NCI-H2107 treated with DMSO at 0.1 percent for 48 hours (cell line): ENCODE measurements at regions not wholly inside any gene's neighbourhood (a gene's known extent, or its start where the extent isn't known, plus 50 kb on each side); places are given as distances from the start of the nearest gene placed in this dataset.
"Not testable (repeated sequence)": the region's sequence is repeated elsewhere in the genome, so short reads cannot be mapped to it uniquely, and the experiment has no call there.

Experiments
- DNase-seq: peaks from one replicate; lab custom pipeline; 2025; ENCODE audit not compliant: unreplicated experiment; lab: John Stamatoyannopoulos, UW

DNA sequence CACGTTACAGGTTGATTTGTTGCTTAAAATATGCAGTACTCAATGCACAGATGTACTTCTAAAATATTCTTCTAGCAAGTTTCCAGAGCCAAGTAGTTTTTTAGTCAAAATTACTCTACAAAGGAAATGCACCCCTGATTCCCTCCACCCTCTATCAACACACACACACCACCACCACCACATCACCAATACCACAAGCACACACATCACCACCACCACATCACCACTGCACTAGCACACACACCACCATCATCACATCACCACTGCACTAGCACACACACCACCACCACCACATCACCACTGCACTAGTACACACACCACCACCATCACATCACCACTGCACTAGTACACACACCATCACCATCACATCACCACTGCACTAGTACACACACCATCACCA lies 105.2 kb upstream of the FRG1 start:
- DNase-seq, result no peak

DNA sequence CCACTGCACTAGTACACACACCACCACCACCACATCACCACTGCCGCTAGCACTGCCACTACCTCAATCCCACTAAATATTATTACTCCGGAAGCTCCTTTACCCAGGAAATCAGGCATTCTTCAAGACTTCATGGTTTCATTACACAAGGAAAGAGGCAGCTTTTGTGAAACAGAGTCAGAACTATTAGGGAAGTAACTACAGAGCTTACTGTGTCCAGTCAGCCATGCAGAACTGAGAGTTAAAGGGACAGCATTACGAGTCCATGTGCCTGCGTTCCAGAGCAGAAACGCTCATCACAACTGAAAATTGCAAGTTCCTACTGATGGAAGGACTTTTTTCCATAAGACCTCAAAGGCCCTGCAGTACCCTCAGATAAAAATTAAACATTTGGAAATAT lies 103.2 kb upstream of the FRG1 start:
- no peak for DNase-seq

DNA sequence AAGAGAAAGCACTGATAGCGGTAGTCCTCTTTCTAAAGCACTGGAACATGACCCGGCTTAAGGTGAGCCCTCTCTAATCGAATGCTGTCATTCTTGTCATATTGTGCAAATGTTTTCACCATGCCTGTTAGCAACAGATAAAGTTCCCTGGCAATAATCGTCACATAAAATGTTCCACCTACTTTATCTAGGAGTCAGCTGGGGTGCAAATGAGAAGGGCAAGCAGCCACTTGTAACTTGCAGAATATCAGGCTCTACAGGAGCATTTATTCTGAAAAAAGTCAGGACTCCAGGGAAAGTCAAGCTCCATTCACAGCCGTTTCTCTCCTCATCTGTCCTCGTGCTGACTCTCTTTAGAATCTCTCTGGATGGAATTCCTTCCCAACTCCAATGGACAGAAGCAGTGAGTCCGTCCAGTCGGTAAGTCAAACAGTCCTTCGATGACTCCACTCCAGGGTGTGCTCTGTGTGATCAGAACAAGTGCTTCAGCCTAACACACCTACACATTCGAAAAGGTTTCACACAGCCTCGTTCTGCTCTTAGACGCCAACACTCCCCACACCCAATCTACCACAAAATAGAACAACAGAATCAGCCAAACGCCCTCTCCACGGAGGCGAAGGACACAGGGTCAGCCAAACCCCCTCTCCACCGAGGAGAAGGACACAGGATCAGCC lies 101.7 kb upstream of the FRG1 start:
- DNase-seq, result no peak

DNA sequence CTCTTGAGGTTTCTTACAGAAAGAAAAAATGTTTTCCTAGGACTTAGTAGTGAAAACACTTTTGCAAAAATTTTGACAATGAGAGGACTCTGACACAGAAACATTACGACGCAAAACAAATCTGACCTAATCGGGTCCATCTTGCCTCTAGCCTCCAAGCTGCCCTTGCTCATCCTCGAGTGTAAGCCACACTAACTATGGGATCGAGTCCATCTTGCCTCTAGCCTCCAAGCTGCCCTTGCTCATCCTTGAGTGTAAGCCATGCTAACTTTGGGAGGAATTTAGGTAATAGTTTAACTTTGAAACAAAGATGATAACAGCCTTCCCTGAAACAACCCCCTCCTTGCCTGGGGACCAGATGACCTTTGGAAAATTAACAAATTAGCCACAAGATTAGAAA lies 100.3 kb upstream of the FRG1 start:
- no peak for DNase-seq

DNA sequence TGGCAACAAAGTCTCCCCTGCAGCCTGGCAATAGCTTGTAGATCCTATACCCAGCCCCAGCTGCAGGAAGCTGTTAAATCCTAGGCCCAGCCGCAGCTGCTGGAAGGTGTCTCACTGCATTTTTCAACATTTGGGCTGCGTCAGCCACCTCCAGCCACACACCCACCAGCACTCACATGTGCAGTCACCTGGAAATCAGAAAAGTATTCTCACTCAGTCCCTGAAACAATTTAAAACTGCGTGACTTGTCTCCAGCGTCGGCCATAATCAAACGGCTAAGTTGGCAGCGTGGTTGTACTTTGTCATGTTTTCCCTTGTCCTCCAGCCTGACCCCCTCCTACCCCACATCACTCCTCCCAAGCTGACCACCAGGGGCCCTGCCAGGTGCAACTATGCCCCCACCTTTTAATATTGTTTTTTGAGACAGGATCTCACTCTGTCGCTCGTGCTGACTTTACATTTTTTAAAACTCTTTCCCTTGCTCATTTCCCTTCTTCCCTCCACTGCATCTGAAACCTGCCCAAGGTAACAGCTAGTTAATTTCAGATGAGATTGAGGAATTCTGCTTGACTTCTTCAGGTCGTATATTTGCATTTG lies 97.2 kb upstream of the FRG1 start:
- no peak for DNase-seq

DNA sequence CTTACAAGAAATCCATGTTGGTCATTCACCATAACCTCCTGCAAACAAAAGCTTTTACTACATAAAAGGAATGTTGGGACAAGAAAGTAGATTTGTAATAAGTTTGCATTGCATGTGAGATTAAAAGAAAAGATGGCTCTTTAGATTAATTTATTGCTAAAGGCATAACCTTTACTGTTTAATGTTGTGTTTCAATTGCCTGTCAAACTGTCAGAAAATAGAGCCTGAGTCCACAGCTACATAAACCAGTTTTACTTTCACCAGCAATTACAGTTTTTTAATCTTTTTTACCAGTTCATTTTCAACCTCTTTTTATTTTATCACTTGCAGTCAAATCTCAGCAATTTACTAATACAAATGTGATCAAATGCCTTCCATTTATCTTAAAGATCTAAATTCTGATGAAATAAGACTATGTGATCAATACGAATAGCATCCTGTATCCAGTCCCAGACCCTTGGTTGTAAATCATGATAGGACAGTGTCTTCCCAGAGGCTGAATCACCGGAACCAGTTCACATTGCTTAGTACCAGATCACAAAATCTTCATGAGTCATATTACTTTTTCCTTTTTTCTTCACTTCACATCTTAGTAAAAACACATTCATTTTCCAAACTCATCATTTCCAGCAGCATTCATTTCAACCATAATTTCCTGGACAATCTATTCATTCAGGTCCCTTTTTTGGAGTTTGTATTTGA lies 95.4 kb upstream of the FRG1 start:
- no peak for DNase-seq

DNA sequence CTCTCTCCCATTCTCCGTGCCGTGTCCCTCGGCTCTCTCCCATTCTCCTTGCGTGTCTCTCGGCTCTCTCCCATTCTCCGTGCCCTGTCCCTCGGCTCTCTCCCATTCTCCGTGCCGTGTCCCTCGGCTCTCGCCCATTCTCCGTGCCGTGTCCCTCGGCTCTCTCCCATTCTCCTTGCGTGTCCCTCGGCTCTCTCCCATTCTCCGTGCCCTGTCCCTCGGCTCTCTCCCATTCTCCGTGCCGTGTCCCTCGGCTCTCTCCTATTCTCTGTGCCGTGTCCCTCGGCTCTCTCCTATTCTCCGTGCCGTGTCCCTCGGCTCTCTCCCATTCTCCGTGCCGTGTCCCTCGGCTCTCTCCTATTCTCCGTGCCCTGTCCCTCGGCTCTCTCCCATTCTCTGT lies 94.6 kb upstream of the FRG1 start:
- DNase-seq, result not testable (repeated sequence)

DNA sequence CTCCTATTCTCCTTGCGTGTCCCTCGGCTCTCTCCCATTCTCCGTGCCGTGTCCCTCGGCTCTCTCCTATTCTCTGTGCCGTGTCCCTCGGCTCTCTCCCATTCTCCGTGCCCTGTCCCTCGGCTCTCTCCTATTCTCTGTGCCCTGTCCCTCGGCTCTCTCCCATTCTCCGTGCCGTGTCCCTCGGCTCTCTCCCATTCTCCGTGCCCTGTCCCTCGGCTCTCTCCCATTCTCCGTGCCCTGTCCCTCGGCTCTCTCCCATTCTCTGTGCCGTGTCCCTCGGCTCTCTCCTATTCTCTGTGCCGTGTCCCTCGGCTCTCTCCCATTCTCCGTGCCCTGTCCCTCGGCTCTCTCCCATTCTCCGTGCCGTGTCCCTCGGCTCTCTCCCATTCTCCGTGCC lies 94.1 kb upstream of the FRG1 start:
- not testable (repeated sequence) for DNase-seq

DNA sequence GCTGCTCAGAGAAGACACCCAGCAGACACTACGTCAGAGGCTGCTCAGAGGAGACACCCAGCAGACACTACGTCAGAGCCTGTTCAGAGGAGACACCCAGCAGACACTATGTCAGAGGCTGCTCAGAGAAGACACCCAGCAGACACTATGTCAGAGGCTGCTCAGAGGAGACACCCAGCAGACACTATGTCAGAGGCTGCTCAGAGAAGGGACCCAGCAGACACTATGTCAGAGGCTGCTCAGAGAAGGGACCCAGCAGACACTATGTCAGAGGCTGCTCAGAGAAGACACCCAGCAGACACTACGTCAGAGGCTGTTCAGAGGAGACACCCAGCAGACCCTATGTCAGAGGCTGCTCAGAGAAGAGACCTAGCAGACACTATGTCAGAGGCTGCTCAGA lies 92.0 kb upstream of the FRG1 start:
- DNase-seq, result not testable (repeated sequence)

DNA sequence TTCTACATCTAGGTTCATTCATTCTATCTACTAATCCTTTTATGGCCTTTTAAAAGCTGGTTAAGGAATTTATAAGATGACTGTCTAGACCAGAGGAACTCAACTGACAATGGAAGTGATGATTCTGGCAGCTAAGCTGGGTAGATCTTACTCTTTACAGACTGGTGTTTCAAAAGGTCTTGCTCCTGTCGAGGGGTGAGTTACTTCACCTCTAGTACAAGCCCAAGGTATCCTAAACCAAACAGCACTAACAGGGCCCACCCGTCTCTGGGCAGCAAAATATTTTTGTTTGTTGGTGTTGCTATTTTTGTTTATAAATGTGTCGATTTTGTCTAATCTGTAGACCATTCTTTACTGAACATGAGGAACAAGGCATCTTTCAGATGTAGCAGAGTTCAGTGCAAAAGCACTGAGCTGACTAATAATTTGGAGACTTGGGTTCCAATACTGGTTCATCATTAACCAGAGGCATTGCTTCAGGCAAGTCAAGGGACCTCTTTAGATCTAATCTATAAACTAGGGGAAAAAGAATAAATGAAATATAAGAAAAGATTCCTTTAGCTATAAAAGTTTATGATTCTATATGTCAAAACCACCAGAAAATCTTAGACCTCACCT lies 90.3 kb upstream of the FRG1 start:
- no peak for DNase-seq

DNA sequence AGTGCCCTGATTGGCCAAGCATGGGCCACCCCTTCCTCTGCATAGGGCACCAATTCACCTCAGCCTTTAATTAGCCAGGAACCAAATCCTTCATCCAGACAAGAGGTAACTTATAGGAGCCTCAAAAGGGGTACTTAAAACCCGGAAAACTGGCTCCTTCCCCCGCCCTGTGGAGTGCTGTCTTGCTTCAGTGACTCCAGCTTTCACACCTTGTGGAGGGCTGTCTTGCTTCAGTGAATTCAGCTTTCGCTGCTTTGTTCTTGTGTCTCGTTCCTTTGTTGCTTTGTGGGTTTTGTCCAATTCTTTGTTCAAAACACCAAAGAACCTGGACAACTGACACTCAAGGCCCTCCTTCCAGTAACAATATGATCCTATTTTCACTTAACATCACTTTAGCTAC lies 82.2 kb upstream of the FRG1 start:
- DNase-seq, result peak; percentile 70

DNA sequence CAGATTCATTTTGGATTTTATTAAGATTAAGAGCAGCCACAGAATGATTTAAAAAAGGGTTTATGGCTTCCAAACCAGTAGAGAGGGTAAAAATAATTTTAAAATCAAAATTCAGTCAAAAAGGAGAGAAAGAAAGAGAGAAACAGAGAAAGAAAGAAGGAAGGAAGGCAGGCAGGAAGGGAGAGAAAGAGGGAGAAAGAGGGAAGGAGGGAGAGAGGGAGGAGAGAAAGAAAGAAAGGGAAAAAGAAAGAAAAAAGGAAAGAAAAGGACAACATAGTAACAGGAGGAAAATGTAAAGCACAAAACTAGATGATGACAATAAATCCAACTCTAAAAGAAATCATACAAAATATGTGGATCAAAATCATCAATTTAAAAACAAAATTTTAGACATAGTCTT lies 79.6 kb upstream of the FRG1 start:
- no peak for DNase-seq

DNA sequence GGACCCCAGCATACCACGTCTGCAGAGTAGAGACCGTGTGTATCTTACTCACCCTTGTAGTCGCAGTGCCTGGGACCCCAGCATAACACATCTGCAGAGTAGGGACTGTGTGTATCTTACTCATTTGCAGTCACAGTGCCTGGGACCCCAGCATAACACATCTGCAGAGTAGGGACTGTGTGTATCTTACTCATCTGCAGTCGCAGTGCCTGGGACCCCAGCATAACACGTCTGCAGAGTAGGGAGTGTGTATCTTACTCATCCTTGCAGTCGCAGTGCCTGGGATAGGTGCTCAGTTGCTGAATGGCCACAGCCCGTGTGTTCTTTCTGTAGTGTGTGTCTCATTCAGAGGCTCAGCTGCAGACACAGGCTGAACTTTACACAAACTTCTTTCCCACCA lies 71.4 kb upstream of the FRG1 start:
- DNase-seq, result no peak

DNA sequence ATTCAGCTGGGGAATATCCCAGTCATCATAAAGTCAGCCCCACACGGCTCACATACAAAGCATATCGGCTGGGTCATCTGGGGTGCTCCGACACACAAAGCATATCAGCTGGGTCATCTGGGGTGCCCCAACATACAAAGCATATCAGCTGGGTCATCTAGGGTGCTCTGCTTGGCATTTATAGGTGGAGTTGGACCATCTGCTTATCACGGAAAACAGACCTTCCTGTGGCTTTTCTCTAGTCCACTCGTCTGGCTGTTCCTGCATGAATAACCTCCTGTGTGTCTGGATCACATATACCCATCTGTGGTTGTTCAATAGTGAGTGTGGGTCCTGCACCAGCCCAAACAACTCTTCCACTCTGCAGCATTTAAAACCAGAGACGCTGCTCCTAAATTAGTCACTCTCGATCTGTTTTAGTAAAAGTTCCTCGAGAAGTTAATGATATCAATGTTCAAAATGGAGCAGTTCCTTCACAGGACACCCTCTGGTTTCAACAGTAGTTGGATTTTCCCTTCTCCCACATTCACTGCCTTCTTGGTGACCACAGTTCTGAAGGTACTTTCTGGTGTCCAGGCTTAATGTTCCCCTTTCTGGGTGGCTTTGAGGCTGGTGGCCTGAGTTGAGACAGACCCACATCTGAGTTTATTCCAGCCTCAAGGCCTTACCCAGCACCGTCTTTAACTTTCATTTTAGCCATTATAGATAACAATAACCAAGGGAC lies 70.0 kb upstream of the FRG1 start:
- DNase-seq, result no peak

DNA sequence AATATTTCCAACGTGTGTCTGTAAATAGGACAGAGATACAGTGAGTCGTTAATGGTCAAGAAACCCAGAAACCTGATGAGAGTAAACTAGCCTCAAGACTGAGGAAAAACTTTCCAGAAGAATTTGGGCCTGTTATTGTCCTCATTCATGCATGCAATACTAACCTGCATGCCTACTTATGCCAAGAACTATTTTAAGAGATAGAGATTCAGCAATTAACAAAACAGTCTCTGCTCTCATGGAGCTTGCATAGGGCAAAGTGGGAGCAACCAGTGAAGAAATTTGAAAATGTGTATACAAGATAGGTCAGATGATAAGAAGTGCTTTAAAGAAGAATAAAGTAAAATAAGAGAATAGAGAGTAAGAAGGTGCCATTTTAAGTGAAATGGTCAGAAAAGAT lies 66.1 kb upstream of the FRG1 start:
- no peak for DNase-seq

DNA sequence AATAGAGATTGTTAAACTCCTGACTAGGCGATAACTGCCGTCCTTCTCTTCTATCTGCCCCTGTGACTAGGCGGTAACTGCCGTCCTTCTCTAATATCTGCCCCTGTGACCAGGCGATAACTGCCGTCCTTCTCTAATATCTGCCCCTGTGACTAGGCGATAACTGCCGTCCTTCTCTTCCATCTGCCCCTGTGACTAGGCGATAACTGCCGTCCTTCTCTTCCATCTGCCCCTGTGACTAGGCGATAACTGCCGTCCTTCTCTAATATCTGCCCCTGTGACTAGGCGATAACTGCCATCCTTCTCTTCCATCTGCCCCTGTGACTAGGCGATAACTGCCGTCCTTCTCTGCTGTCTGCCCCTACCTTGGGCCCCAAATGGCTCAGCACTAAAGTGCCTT lies 59.5 kb upstream of the FRG1 start:
- DNase-seq, result not testable (repeated sequence)

DNA sequence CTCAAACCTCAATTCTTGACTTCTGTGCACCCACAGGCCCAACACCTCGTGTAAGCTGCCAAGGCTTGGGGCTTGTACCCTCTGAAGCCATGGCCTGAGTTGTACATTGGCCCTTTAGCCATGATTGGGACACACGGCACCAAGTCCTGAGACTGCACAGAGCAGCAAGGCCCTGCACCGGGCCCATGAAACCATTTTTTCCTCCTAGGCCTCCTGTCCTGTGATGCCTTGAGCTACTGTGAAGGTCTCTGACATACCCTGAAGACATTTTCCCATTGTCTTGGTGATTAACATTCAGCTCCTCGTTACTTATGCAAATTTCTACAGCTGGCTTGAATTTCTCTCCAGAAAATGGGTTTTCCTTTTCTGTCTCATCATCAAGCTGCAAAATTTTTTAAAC lies 52.3 kb upstream of the FRG1 start:
- DNase-seq, result not testable (repeated sequence)
